HT-29 (cell line): ENCODE measurements at regions not wholly inside any gene's neighbourhood (a gene's known extent, or its start where the extent isn't known, plus 50 kb on each side); places are given as distances from the start of the nearest gene placed in this dataset.
"Not testable (repeated sequence)": the region's sequence is repeated elsewhere in the genome, so short reads cannot be mapped to it uniquely, and the experiment has no call there.

Experiments used
- DNase-seq: peaks from one replicate; pipeline ENCODE4 v3.0.0-alpha.2; 2015; ENCODE audit warnings: low spot score

GRCh38 chrX:3184176-3184930, 143.1 kb downstream of the ARSF start:
- no peak for DNase-seq

- no peak for DNase-seq
Measured at GRCh38 chrX:3181846-3182245, 140.6 kb downstream of the ARSF start.

DNA sequence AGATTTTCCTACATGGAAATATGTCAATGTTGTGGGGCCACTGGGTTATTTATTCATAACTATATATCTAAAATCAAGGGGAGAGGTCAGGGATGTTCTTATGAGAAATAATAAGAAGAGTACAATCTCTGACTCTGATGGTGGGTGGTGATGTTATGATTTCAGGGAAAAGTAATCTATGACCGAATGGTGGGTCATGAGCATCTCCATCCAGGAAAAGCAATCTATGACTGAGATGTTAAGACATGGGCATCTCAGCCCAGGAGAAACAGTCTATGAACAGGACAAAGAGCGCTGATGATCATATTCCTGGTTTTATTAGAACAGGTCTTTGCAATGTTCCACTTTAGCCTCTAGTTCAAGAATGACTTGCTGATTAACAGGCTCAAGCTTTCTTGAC, 137.1 kb downstream of the ARSF start:
- DNase-seq: no peak

GRCh38 chrX:3177851-3178250, 136.6 kb downstream of the ARSF start:
- no peak for DNase-seq

DNA sequence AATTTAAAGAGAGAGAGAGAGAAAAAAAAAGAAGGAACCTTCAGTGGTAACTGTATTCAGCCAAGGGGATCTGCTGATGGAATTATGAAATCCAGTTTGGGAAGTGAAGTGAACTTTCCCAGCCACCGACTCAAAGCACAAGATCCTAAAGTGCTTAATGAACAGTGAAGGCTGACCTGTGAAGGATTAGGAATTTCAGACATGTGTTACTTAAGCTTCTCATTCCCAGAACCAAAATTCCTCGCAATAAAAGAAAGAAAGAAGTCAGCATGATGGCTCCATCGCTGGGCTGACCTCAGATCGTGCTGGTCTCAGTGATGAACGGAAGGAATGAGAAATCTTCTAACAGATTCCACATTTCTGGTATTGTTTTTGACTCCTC, 135.2 kb downstream of the ARSF start:
- DNase-seq: no peak

DNA sequence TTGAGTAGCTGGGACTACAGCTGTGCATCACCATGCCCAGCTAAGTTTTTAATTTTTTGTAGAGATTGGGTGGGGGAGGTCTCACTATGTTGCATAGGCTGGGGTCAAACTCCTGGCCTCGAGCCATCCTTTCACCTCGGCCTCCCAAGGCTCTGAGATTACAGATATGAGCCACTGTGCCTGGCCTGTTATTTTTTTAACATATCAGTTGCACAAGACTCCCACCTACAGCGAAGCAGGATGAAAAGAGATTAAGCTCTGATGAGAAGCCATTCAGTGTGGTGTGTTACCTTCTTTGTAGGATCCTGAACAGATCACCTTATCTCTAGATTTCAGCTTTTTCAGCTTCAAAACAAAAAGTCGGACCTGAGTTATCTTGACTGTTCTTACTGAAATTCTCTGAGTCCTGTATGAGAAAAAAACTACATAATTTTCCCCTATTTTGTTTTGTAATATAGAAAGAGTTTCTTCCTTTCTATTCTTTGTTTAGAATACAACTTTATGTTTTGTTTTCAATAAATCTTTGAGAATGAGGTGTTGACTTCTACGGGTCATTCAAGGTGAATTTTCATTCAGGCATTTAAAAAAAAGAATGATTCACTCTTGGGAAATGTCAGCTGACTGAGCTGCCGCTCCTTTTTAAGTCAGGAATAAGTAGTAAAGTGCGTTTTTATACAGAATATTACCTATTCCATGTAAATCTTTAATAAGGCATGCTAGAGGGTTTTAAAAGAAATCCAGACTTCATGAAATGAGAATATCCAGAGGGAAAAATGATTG, 134.6 kb downstream of the ARSF start:
- DNase-seq: no peak

GRCh38 chrX:3172156-3172555, 130.9 kb downstream of the ARSF start:
- DNase-seq: not testable (repeated sequence)

- DNase-seq: no peak
Measured at GRCh38 chrX:3169421-3169820, 128.2 kb downstream of the ARSF start.

DNA sequence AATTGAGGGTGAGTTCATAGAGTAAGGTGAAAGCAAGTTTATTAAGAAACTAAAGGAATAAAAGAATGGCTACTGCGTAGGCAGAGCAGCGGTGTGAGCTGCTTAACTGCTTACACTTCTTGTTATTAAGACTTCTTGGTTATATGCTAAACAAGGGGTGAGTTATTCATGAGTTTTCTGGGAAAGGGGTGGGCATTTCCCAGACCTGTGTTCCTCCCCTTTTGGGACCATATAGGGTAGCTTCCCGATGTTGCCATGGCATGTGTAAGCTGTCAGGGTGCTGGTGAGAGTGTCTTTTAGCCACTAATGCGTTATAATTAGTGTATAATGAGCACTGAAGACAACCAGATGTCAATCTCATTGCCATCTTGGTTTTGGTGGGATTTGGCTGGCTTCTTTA, 126.5 kb downstream of the ARSF start:
- DNase-seq: no peak

- no peak for DNase-seq
Measured at GRCh38 chrX:3166670-3167455, 125.6 kb downstream of the ARSF start.

DNA sequence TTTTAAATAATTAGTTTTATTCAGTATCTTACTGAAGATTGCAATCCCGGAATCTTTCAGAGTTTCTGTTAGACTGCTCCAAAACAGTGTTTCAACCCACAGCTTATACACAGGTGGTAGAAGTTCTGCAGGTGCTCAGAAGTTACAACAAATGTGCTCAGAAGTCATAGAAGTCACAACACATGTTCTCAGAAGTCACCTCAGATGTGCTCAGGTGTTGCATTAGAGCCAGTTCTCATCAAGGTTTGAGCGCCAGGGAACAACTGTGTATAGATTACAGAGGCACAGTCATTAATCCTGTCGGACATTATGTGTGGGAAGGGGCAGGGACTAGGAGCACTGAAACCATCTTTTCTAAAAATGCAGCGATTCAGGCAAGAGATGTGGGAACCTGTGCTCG, 124.5 kb downstream of the ARSF start:
- no peak for DNase-seq
